ENCODE measurements at regions not wholly inside any gene's neighbourhood (a gene's known extent, or its start where the extent isn't known, plus 50 kb on each side); places are given as distances from the start of the nearest gene placed in this dataset.
"Not testable (repeated sequence)": the region's sequence is repeated elsewhere in the genome, so short reads cannot be mapped to it uniquely, and the experiment has no call there.

DNA sequence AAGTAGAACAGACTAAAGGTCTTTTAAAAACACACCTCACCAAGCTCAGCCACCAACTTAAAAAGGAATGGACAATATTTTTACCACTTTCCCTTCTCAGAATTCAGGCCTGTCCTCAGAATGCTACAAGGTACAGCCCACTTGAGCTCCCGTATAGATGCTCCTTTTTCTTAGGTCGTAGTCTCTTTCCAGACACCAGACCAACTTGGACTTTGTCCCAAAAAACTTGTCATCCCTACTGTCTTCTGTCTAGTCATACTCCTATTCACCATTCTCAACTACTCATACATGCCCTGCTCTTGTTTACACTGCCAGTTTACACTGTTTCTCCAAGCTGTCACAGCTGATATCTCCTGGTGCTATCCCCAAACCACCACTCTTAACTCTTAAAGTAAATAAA is 80.9 kb downstream of the FH start:
- not testable (repeated sequence) for TF ChIP-seq EP300 (IDR thresholded peaks at IDR 0.05); POLR2A (IDR thresholded peaks at IDR 0.05; ENCODE audit: low read depth)
